Skeletal muscle satellite cell (primary cell): ENCODE measurements at regions not wholly inside any gene's neighbourhood (a gene's known extent, or its start where the extent isn't known, plus 50 kb on each side); places are given as distances from the start of the nearest gene placed in this dataset.

Source experiments
- H3K27me3 ChIP-seq: 2 replicates; pipeline ENCODE4 v1.7.0; 2013; ENCODE audit warnings: low read length; ENCODE audit not compliant: control insufficient read depth, insufficient read depth
- H3K36me3 ChIP-seq: 2 replicates; pipeline ENCODE4 v1.7.0; 2013; ENCODE audit warnings: mild to moderate bottlenecking, control low read depth, low read length; ENCODE audit not compliant: insufficient read depth
- H3K4me1 ChIP-seq: 2 replicates; pipeline ENCODE4 v1.7.0; 2013; ENCODE audit warnings: low read length; ENCODE audit not compliant: control insufficient read depth, insufficient read depth
- H3K4me2 ChIP-seq: 2 replicates; pipeline ENCODE4 v1.7.0; 2013; ENCODE audit warnings: mild to moderate bottlenecking, low read length
- H3K4me3 ChIP-seq: 2 replicates; pipeline ENCODE4 v1.7.0; 2013; ENCODE audit warnings: low read length
- H3K9ac ChIP-seq: 2 replicates; pipeline ENCODE4 v1.7.0; 2013; ENCODE audit warnings: mild to moderate bottlenecking, low read depth, low read length, moderate library complexity
- H3K9me3 ChIP-seq: replicated peaks from 2 replicates; pipeline ENCODE4 v1.7.0; 2013; ENCODE audit warnings: mild to moderate bottlenecking, control low read depth, low read length

- no peaks in the 10 kb centered on the region for H3K36me3 ChIP-seq
Measured at GRCh38 chr1:36699113-36699911, 216.6 kb upstream of the CSF3R start.

GRCh38 chr1:36697836-36698605 is 215.3 kb upstream of the CSF3R start:
- H3K9ac ChIP-seq = no peak overlapping the region
- no peaks in the 10 kb centered on the region for H3K4me1 ChIP-seq
- H3K4me2 ChIP-seq = no peak overlapping the region
- no peaks in the 10 kb centered on the region for H3K27me3 ChIP-seq
- no peaks in the 10 kb centered on the region for H3K36me3 ChIP-seq
- H3K4me3 ChIP-seq = no peak overlapping the region
- H3K9me3 ChIP-seq = no peaks in the 10 kb centered on the region

More at GRCh38 chr1:36699113-36699911, 216.6 kb upstream of the CSF3R start:
- Histone ChIP-seq H3K4me1 (no peaks in the 10 kb centered on the region), H3K9ac (no peak overlapping the region), H3K27me3 (no peaks in the 10 kb centered on the region), H3K9me3 (no peaks in the 10 kb centered on the region), H3K4me3 (no peak overlapping the region), H3K4me2 (no peak overlapping the region)

- Histone ChIP-seq H3K4me3 (no peak overlapping the region), H3K4me2 (no peak overlapping the region), H3K4me1 (no peaks in the 10 kb centered on the region), H3K9ac (no peak overlapping the region), H3K36me3 (no peaks in the 10 kb centered on the region), H3K9me3 (no peaks in the 10 kb centered on the region), H3K27me3 (no peaks in the 10 kb centered on the region)
Measured at GRCh38 chr1:36696261-36696940, 213.7 kb upstream of the CSF3R start.

- Histone ChIP-seq H3K4me3 (no peak overlapping the region), H3K9ac (no peak overlapping the region), H3K9me3 (no peaks in the 10 kb centered on the region), H3K4me2 (no peak overlapping the region), H3K36me3 (no peaks in the 10 kb centered on the region), H3K27me3 (peaks cover 2% of the 10 kb centered on the region), H3K4me1 (no peaks in the 10 kb centered on the region)
Measured at GRCh38 chr1:36693603-36694002, 210.9 kb upstream of the CSF3R start.

- Histone ChIP-seq H3K4me3 (no peak overlapping the region), H3K36me3 (no peaks in the 10 kb centered on the region), H3K9me3 (no peaks in the 10 kb centered on the region), H3K4me2 (no peak overlapping the region), H3K9ac (no peak overlapping the region), H3K4me1 (no peaks in the 10 kb centered on the region), H3K27me3 (peaks cover 2% of the 10 kb centered on the region)
Measured at GRCh38 chr1:36693161-36693525, 210.4 kb upstream of the CSF3R start.

GRCh38 chr1:36692465-36693160 is 209.9 kb upstream of the CSF3R start:
- Histone ChIP-seq H3K9me3 (no peaks in the 10 kb centered on the region), H3K27me3 (peaks cover 2% of the 10 kb centered on the region), H3K9ac (no peak overlapping the region), H3K36me3 (no peaks in the 10 kb centered on the region), H3K4me2 (no peak overlapping the region), H3K4me3 (no peak overlapping the region), H3K4me1 (no peaks in the 10 kb centered on the region)

- H3K36me3 ChIP-seq = no peaks in the 10 kb centered on the region
- no peak overlapping the region for H3K4me2 ChIP-seq
- H3K9me3 ChIP-seq = no peaks in the 10 kb centered on the region
- no peaks in the 10 kb centered on the region for H3K4me1 ChIP-seq
- no peak overlapping the region for H3K9ac ChIP-seq
- no peak overlapping the region for H3K4me3 ChIP-seq
- H3K27me3 ChIP-seq = peaks cover 2% of the 10 kb centered on the region
Measured at GRCh38 chr1:36691374-36691773, 208.7 kb upstream of the CSF3R start.

- H3K9me3 ChIP-seq = no peaks in the 10 kb centered on the region
- no peaks in the 10 kb centered on the region for H3K4me1 ChIP-seq
- H3K4me3 ChIP-seq = no peak overlapping the region
- no peaks in the 10 kb centered on the region for H3K36me3 ChIP-seq
- H3K9ac ChIP-seq = no peak overlapping the region
- H3K27me3 ChIP-seq = peaks cover 2% of the 10 kb centered on the region
- no peak overlapping the region for H3K4me2 ChIP-seq
Measured at GRCh38 chr1:36689992-36690391, 207.3 kb upstream of the CSF3R start.

GRCh38 chr1:36687312-36687711 is 204.6 kb upstream of the CSF3R start:
- Histone ChIP-seq H3K36me3 (no peaks in the 10 kb centered on the region), H3K4me2 (no peak overlapping the region), H3K9ac (no peak overlapping the region), H3K4me1 (no peaks in the 10 kb centered on the region), H3K27me3 (peaks cover 2% of the 10 kb centered on the region), H3K9me3 (no peaks in the 10 kb centered on the region), H3K4me3 (no peak overlapping the region)

- Histone ChIP-seq H3K4me1 (no peaks in the 10 kb centered on the region), H3K4me2 (no peak overlapping the region), H3K9ac (no peak overlapping the region), H3K4me3 (no peak overlapping the region), H3K27me3 (no peaks in the 10 kb centered on the region), H3K36me3 (no peaks in the 10 kb centered on the region), H3K9me3 (no peaks in the 10 kb centered on the region)
Measured at GRCh38 chr1:36675931-36676562, 193.3 kb upstream of the CSF3R start.

GRCh38 chr1:36675106-36675505 is 192.4 kb upstream of the CSF3R start:
- Histone ChIP-seq H3K27me3 (no peaks in the 10 kb centered on the region), H3K36me3 (no peaks in the 10 kb centered on the region), H3K4me3 (no peak overlapping the region), H3K4me2 (no peak overlapping the region), H3K4me1 (no peaks in the 10 kb centered on the region), H3K9me3 (no peaks in the 10 kb centered on the region), H3K9ac (no peak overlapping the region)
